CD1c-positive myeloid dendritic cell (primary cell): ENCODE measurements at regions not wholly inside any gene's neighbourhood (a gene's known extent, or its start where the extent isn't known, plus 50 kb on each side); places are given as distances from the start of the nearest gene placed in this dataset.

Source experiments
- DNase-seq: peaks from one replicate; pipeline ENCODE4 v3.0.0-alpha.2; 2016; ENCODE audit errors: extremely low spot score

DNA sequence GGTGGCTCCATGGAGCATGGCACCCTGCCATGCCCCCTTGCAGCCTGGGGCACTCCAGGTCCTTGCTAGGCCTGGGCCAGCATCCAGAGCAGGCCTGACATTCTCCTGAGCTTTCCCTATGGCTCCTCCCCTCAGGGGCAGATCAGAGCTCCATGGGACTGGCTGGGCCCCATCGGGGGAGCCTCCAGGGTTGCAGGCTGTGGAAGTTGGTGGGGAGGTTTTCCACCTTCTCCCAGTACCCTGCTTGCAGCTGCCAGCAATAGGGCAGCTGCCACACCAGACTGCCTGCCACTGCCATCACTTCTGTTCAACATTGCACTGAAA lies 75.7 kb upstream of the TP63 start:
- no peak for DNase-seq

DNA sequence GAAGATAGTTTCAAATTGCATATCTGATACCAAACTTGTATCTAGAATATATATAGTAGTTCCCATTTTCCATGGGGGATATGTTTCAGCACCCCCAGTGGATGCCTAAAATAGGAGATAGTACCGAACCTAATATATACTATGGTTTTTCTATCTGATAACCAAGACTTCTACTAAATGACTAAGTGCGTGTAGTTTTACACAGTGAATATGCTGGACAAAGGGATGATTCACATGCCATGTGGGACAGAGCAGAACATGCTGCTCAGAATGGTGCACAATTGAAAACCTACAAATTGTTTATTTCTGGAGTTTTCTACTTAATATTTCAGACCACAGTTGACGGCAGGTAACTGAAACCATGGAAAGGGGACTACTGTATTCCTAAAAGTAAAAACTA lies 73.4 kb upstream of the TP63 start:
- no peak for DNase-seq

DNA sequence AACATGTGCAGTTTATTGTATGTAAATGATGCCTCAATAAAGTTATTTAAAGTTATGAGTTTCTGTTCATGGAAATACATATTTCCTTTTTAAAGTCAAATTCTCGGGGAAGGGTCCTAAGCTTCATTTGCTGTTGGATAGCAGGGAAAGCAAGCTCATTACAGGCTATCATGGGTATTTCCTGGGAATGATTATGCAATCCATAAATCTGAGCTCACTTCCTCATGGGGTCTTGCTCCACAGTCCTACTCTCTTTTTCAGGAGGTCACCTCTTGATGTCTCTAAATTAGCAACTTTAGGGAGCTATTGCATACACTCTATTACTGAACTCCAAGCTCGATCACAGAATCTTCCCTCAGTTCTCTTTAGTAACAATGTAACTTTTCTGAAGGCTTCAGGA lies 69.9 kb upstream of the TP63 start:
- no peak for DNase-seq

DNA sequence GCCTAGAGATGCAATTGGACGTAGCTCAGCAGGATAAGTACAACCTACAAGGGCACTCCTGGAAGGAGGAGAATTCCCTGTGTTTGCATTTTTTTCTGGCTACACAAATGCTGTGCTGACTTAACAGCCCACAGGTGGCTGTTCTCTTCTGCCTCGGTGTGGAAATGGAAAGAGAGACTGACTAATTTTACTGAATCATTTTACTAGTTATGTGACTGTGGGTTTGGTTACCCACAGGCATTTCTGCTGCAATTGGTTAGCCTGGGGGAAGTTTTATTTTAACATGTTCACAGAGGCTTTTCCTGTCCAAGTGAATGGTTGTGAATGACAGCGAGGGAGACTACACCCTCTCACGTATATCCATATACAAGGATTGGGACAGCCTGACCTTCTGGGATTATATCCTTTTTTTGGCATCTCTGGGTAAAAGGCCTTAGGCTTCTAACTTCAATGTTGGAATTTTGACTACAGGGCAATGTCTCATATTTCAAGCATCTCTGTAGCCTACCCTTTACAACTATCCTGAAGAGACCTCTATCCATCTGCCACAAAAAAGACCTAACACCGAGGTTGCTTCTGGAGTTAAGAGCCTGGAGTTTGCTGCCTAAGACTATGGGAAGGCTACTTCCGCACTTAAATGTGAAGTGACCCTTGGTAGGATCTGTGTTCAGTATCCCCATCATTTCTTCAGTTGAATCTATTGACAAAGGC lies 67.2 kb upstream of the TP63 start:
- no peak for DNase-seq

DNA sequence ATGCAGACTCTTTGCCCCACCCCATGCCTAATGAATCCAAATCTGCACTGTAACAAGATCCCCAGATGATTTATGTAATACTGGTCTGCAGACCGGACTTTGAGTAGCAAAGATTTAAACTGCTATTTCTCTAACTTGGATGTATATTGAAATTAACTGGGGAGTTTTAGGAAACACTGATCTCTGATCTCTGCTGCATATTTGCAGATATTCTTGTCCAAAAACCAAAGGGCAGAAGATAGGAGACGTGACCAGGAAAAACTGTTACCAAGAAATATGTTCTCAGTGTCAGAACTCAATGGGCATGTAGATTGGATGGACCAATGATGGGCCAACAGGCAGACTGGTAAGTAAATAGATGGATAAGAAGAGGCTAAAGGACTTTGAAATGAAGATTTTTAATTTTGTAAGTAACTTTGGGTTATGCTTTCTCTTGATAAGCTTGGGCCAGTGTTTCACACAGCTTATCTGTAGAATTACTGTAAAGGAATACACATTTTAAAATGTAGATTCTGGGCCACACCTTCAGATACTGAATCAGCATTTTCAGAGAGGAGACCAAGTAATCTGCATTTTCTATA lies 64.5 kb upstream of the TP63 start:
- no peak for DNase-seq

DNA sequence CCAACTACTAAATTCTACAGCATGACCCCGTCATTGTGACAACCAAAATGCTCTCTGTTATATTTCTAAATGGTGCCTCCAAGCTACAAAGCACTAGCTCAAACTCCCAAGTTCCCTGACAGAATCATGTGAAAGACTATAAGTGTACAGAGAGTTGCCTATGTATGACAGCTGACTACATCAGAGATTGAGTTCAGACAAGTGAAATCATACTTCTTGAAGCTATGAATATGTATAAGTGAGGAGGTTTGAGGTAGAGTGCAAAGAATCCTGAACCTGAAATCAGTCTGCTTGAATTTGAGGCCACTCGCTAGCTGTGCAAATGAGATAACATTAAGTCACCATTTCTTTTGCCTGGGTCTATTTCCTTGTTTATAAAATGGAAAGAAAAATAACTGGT lies 63.9 kb upstream of the TP63 start:
- DNase-seq, result no peak

DNA sequence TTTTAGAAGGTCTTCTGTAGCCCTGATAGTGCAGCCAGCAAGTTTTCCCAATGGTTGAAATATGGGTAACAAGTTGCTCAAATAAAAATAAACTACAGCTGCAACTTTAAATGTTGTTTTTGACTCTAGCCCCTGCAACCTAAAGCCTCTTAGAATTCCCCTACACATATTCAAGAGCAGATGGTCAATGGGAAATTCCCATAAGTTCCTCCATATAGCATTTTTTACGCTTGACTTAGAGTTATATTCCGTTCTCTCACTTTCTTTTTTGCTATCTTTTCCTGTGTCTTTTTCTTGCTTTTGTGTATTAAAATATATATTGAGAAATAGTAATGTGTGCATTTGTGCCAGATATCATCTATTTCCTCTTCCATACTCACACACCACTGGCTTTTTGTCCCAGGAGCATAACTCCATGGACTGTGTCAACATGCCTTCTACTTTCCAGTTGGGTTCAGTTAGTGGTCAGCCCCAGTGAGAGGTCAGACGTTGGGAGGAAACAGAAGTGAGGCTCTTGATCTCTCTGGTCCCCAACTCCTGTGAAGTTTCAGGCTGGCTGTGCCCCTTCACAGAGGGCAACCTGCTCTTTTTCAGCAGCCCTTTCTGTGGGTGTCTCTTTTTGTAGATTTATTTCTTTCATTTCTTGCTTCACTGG lies 63.3 kb upstream of the TP63 start:
- no peak for DNase-seq

DNA sequence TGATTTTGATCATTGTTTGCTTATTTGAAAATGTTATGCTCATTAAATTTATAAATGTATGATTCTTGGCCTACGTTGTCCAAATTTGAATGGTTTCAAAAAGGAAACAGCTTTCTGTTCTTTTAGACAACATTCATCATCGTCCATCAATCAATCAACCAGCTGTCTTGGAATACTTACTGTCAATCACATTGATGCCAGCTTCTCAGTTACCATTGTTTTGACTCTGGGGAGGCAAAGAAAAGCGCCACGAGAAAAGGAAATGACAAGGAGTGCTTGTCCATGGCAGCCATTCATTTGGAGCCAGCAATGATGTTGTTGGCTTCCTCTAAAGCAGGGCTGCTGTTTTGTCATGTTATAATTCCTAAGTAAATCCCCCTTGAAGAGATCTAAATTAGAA lies 62.2 kb upstream of the TP63 start:
- DNase-seq, result no peak

DNA sequence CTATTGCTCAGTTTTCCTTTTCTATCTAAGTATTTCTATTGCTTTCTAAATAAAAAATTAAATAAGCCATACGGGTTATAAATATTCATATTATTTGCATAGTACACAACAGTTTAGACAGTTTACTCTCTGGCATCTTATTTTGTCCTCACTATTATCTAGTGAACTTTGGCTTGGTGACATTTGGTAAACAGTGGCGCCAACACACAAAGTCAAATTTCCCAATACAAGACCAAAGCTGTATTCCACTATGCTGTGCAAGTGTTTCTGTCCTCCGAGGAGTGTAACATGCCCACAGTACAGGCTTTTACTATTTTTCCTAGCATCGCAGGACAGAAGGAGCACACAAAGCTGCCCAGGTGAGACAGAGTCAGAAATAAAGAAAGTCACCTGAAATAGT lies 61.7 kb upstream of the TP63 start:
- no peak for DNase-seq

DNA sequence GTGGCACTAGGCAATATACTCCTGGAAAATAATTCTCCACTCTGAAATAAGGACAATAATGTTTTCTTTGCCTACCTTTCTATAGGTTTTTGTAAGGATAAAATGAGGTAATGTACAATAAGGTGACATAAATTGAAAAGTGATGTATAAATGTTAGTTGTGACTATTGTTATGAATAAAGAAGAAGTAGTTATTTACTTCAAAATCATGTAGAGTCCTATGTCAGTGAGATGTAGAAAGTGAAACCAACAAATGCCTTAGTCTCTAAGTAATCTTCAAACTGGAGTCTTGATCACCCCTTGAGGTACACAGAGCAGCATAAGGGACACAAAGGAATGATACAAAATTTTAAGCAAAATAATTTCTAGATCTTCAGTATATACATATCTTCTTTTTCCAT lies 60.3 kb upstream of the TP63 start:
- DNase-seq, result no peak

DNA sequence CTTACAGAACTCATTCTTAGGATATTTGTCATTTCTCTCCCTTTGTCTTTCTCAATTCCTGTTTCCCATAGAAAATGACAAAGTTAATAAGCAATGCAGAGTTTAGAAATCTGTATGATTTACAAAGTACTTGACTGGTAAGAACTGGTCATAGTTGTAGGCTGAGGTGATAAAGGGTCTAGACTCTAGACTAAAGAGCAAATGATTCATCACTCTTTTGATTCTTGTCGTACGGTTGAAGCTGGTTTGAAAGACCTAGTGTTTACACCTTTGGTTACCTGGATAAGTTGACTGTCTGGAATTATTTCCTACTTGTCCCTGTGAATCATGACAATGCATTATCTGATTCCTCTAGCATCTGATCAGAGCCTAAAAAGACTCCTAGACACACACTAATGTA lies 58.9 kb upstream of the TP63 start:
- DNase-seq, result no peak

DNA sequence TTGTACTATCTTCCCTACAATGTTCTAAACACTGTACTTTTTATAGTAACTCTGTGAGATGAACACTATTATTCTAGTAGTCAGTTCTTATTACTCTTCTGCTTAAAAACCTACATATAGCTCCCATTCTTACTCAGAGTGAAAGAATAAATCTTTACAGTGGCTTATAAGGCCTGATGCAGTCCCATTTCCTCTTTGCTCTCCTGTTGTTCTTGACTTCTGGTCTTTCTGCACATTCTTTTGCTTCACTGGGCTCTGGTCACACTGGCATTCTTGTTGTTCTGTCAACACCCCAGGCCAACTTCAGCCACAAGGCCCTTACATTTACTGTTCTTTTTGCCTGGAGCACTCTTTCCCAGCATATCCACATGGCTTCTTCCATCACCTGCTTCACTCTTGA lies 58.2 kb upstream of the TP63 start:
- no peak for DNase-seq

DNA sequence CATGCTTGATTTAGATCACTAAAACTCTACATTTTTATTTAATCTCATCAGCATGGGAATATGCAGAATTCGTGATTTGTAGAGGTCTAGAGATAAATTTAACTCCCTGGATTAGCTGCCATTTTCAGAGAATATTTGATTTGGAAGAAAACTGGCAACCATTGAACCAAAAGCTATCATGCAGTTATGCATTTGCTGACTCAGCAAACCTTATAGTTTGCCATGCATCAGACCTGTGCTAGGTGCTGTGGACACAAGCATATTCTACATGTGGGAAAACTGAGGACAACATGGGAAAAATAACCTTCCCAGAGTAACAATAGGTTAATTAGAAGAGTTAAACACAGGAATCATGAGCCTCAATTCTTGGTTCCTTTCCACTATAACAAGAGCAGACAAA lies 54.7 kb upstream of the TP63 start:
- DNase-seq, result no peak

DNA sequence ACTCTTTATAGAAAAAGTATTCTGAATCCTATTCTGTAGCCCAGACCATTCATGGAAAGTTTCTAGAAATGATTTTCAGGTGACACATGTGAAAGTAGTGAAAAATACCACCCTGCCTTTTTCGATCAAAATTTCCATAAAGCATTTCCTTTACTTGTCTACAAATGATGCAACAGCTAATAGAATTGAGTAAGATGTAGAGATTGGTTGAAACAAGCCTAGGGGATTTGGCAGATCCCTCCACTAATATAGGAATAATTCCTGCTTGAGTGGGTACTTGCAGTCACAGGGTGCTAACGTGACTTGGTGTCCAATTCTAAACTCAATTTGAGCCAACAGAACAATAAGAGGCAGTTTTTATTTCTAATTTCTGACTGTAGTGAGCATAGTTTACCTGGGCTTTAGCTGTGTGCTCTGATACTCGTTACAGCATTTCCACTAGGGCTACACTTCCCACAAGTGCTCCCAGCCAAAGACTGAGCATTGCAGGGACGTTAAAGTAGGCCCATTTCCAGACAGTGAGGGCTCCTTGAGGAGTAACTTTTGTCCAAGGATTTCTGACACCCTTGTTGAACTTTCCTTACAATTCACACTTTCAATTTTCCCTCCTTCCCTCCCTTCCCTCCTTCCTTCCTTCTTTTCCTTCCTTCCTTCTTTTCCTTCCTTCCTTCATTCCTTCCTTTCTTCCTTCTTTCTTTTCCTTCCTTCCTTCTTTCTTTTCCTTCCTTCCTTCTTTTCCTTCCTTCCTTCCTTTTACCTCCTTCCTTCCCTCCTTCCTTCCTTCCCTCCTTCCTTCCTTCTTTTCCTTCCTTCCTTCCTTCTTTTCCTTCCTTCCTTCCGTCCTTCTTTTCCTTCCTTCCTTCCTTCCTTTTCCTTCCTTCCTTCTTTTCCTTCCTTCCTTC lies 53.9 kb upstream of the TP63 start:
- no peak for DNase-seq

DNA sequence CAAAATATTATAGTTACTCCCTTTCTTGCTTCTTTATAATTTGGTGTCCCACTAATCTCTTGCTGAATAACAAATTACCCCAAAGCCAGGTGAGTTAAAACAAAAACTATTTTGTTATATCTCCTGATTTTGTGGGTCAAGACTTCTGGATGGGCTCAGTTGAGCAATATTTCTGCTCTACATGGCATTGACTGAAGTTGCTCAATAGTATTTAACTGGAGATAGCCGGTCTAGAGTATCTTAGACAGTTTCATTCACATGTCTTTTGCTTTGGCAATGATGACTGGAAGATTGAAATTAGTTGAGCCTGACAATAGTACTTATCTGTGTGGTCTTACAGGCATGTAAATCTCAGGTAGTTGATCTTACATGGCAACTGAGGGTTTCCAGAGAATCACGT lies 51.0 kb upstream of the TP63 start:
- no peak for DNase-seq
